HepG2 (cell line): ENCODE measurements at regions not wholly inside any gene's neighbourhood (a gene's known extent, or its start where the extent isn't known, plus 50 kb on each side); places are given as distances from the start of the nearest gene placed in this dataset.

Source experiments
- BHLHE40 ChIP-seq: IDR thresholded peaks from 2 replicates; pipeline ENCODE4 v1.6.1; 2011; ENCODE audit warnings: low read length, improper control_type of control experiment
- HHEX ChIP-seq: IDR thresholded peaks from 2 replicates; pipeline ENCODE4 v1.6.1; 2016; ENCODE audit warnings: control low read depth
- PTBP1 ChIP-seq: fragments of 200-400 bp; formaldehyde crosslinking; IDR thresholded peaks from 2 replicates; pipeline ENCODE4 v1.6.1; 2018; ENCODE audit warnings: low read length, low read depth; ENCODE audit not compliant: poor library complexity, severe bottlenecking
- SRY ChIP-seq: sonication (generic); formaldehyde crosslinking; IDR thresholded peaks from 2 replicates; pipeline ENCODE4 v1.8.0; 2022; ENCODE audit warnings: mild to moderate bottlenecking, missing genetic modification reagents
- STAT5B ChIP-seq: sonication (generic); formaldehyde crosslinking; IDR thresholded peaks from 2 replicates; pipeline ENCODE4 v1.4.0; 2020; ENCODE audit warnings: missing genetic modification reagents
- TF ChIP-seq, protein P1 (sequence below): sonication (generic); formaldehyde crosslinking; IDR thresholded peaks from 2 replicates; pipeline ENCODE4 v1.4.0; 2020; ENCODE audit warnings: mild to moderate bottlenecking, missing genetic modification reagents, borderline replicate concordance
- TF ChIP-seq, protein P2 (sequence below): IDR thresholded peaks from 2 replicates; pipeline ENCODE4 v1.6.1; 2016; ENCODE audit warnings: missing compliant biosample characterization, missing genetic modification reagents, borderline replicate concordance
- TF ChIP-seq, protein P3 (sequence below): sonication (generic); formaldehyde crosslinking; IDR thresholded peaks from 2 replicates; pipeline ENCODE4 v1.4.0; 2020; ENCODE audit warnings: low read depth, missing genetic modification reagents

DNA sequence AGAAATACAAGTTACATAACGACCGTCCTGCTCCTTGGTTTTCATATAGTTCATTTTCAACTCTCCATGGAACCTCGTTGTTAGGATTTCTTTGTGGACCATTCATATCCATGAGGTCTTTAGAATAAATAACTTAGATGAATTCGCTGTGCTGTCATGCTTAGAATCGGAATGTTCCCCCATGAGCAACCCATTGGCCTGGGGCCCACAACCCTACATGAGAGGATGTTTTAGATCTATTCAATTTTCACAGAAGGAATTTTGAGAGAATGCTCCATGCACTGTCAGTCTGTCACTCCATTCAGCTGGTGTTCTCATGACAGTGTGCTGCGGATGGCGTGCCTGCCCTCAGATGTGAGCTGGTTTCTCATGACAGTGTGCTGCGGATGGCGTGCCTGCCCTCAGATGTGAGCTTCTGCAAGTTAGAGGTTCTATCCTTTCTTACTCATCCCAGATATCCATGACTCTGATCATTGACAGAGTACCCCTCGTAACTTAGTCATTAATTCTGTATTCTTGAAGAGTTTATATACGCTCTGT, 1193.1 kb downstream of the EFNB2 start (continued):
- TF ChIP-seq, protein P1, sequence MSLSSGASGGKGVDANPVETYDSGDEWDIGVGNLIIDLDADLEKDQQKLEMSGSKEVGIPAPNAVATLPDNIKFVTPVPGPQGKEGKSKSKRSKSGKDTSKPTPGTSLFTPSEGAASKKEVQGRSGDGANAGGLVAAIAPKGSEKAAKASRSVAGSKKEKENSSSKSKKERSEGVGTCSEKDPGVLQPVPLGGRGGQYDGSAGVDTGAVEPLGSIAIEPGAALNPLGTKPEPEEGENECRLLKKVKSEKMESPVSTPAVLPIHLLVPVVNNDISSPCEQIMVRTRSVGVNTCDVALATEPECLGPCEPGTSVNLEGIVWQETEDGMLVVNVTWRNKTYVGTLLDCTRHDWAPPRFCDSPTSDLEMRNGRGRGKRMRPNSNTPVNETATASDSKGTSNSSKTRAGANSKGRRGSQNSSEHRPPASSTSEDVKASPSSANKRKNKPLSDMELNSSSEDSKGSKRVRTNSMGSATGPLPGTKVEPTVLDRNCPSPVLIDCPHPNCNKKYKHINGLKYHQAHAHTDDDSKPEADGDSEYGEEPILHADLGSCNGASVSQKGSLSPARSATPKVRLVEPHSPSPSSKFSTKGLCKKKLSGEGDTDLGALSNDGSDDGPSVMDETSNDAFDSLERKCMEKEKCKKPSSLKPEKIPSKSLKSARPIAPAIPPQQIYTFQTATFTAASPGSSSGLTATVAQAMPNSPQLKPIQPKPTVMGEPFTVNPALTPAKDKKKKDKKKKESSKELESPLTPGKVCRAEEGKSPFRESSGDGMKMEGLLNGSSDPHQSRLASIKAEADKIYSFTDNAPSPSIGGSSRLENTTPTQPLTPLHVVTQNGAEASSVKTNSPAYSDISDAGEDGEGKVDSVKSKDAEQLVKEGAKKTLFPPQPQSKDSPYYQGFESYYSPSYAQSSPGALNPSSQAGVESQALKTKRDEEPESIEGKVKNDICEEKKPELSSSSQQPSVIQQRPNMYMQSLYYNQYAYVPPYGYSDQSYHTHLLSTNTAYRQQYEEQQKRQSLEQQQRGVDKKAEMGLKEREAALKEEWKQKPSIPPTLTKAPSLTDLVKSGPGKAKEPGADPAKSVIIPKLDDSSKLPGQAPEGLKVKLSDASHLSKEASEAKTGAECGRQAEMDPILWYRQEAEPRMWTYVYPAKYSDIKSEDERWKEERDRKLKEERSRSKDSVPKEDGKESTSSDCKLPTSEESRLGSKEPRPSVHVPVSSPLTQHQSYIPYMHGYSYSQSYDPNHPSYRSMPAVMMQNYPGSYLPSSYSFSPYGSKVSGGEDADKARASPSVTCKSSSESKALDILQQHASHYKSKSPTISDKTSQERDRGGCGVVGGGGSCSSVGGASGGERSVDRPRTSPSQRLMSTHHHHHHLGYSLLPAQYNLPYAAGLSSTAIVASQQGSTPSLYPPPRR: no peak
- no peak for TF ChIP-seq SRY
- TF ChIP-seq, protein P2, sequence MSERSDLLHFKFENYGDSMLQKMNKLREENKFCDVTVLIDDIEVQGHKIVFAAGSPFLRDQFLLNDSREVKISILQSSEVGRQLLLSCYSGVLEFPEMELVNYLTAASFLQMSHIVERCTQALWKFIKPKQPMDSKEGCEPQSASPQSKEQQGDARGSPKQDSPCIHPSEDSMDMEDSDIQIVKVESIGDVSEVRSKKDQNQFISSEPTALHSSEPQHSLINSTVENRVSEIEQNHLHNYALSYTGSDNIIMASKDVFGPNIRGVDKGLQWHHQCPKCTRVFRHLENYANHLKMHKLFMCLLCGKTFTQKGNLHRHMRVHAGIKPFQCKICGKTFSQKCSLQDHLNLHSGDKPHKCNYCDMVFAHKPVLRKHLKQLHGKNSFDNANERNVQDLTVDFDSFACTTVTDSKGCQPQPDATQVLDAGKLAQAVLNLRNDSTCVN (CRISPR knock-in tag): no peak
- TF ChIP-seq PTBP1: no peak
- TF ChIP-seq, protein P3, sequence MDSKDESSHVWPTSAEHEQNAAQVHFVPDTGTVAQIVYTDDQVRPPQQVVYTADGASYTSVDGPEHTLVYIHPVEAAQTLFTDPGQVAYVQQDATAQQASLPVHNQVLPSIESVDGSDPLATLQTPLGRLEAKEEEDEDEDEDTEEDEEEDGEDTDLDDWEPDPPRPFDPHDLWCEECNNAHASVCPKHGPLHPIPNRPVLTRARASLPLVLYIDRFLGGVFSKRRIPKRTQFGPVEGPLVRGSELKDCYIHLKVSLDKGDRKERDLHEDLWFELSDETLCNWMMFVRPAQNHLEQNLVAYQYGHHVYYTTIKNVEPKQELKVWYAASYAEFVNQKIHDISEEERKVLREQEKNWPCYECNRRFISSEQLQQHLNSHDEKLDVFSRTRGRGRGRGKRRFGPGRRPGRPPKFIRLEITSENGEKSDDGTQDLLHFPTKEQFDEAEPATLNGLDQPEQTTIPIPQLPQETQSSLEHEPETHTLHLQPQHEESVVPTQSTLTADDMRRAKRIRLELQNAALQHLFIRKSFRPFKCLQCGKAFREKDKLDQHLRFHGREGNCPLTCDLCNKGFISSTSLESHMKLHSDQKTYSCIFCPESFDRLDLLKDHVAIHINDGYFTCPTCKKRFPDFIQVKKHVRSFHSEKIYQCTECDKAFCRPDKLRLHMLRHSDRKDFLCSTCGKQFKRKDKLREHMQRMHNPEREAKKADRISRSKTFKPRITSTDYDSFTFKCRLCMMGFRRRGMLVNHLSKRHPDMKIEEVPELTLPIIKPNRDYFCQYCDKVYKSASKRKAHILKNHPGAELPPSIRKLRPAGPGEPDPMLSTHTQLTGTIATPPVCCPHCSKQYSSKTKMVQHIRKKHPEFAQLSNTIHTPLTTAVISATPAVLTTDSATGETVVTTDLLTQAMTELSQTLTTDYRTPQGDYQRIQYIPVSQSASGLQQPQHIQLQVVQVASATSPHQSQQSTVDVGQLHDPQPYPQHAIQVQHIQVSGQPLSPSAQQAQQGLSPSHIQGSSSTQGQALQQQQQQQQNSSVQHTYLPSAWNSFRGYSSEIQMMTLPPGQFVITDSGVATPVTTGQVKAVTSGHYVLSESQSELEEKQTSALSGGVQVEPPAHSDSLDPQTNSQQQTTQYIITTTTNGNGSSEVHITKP (CRISPR knock-in tag): no peak
- TF ChIP-seq BHLHE40: no peak
- no peak for TF ChIP-seq STAT5B (CRISPR knock-in tag)
- no peak for TF ChIP-seq HHEX (CRISPR knock-in tag)
